ENCODE measurements at regions not wholly inside any gene's neighbourhood (a gene's known extent, or its start where the extent isn't known, plus 50 kb on each side); places are given as distances from the start of the nearest gene placed in this dataset.

DNA sequence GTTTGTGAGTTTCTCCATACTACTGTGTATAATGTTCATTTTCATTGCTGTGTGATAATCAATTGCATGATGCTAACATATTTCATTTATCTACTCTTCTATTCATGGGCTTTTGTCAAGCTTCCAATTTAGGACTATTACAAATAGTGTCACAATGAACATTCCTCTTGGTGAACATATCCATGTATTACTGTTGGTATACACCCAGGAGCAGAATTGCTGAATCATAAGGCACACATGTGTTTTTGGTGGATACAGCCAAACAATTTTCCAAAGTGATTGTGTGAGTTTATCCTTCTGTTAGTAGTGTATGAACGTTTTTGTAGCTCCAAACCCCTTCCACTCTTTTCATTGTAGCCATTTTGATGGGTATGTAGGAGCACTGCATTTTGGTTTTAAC, 101.6 kb upstream of the COPS8 start:
- DNase-seq (ENCODE audit: extremely low spot score, unreplicated experiment) = no peak
- H3K27ac Mint-ChIP-seq (ENCODE audit: unreplicated experiment) = no peak overlapping the region
- peaks cover 62% of the 10 kb centered on the region for H3K27me3 Mint-ChIP-seq (ENCODE audit: unreplicated experiment)
- peaks cover 13% of the 10 kb centered on the region for H3K9me3 Mint-ChIP-seq (ENCODE audit: unreplicated experiment)
- no peak overlapping the region for H3K4me3 Mint-ChIP-seq (ENCODE audit: unreplicated experiment)
- peaks cover 5% of the 10 kb centered on the region for H3K4me1 Mint-ChIP-seq (ENCODE audit: unreplicated experiment)
- TF ChIP-seq CTCF (IDR thresholded peaks at IDR 0.05) = no peak
- H3K36me3 Mint-ChIP-seq (ENCODE audit: unreplicated experiment) = no peaks in the 10 kb centered on the region

DNA sequence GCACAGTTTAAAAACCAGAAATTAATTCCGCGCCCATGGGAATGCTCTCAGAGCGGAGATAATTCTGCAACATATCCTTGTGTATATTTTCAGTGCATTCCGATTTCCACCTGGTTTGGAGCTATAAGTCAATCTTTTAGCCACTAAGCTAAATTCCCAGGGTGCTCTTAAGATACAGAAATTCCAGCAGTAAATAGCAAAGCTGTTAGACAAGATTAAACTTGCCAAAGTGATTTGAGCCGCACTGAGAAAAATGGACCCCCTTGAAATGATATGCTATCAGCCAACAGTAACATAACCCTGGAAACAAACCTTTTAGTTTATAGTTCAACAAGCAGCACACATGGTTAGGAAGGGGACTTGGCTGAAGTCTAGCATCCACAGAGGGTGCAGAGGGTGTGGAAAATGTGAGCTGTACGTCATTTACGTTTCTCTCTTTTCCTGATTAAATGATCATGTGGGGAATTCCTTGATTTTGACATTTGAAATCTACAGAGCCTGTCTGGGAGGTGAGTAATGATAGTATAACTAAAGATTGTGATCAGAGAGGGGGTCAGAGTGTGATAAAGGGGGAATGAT, 99.8 kb upstream of the COPS8 start:
- H3K27me3 Mint-ChIP-seq (ENCODE audit: unreplicated experiment) = peaks cover 54% of the 10 kb centered on the region
- no peak overlapping the region for H3K4me3 Mint-ChIP-seq (ENCODE audit: unreplicated experiment)
- H3K4me1 Mint-ChIP-seq (ENCODE audit: unreplicated experiment) = peaks cover 6% of the 10 kb centered on the region
- peaks cover 13% of the 10 kb centered on the region for H3K9me3 Mint-ChIP-seq (ENCODE audit: unreplicated experiment)
- no peak for DNase-seq (ENCODE audit: extremely low spot score, unreplicated experiment)
- TF ChIP-seq CTCF (IDR thresholded peaks at IDR 0.05) = no peak
- H3K27ac Mint-ChIP-seq (ENCODE audit: unreplicated experiment) = no peak overlapping the region
- no peaks in the 10 kb centered on the region for H3K36me3 Mint-ChIP-seq (ENCODE audit: unreplicated experiment)

DNA sequence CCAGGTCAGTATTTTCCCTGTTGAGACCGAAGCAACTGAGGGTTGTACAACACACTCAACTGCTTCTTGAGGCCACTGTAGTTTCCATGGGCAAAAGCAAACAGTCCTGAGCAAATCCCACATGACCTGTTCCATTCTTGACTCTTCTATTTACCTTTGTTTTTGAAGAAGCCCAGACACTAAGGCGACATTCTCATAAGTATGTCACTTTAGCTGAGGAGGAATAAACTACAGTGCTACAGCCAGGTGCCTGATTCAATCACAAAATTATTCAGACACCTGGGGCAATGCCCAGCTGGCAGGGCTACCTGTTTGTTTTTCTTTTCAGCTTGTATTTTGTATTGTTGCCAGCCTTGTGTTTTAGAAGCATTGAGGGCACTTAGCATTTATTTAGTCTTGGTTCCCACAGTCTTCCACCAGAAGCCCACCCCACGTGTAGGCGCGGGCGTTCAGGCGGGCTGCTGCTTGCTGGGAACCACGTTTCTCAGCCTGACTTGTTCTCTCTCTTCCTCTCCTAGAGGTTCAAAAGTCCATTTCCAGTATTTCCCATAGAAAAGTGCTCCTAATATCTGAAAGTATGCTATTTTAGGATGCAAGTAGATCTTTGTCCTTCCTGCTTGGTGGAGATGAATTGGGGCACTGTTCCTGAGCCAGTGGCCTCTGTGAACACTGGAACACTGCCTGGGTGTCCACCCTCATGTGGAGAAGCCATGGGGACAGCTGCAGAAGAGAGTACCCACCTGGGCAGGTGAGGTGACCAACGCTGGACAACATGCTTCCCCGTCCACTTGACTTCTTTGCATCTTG, 99.0 kb upstream of the COPS8 start:
- H3K27me3 Mint-ChIP-seq (ENCODE audit: unreplicated experiment) = peaks cover 54% of the 10 kb centered on the region
- H3K4me1 Mint-ChIP-seq (ENCODE audit: unreplicated experiment) = peaks cover 6% of the 10 kb centered on the region
- DNase-seq (ENCODE audit: extremely low spot score, unreplicated experiment) = no peak
- no peak overlapping the region for H3K27ac Mint-ChIP-seq (ENCODE audit: unreplicated experiment)
- peaks cover 13% of the 10 kb centered on the region for H3K9me3 Mint-ChIP-seq (ENCODE audit: unreplicated experiment)
- H3K4me3 Mint-ChIP-seq (ENCODE audit: unreplicated experiment) = no peak overlapping the region
- no peaks in the 10 kb centered on the region for H3K36me3 Mint-ChIP-seq (ENCODE audit: unreplicated experiment)
- TF ChIP-seq CTCF (IDR thresholded peaks at IDR 0.05) = no peak

- Mint-ChIP-seq H3K4me3 (ENCODE audit: unreplicated experiment) (no peak overlapping the region), H3K36me3 (ENCODE audit: unreplicated experiment) (no peaks in the 10 kb centered on the region), H3K4me1 (ENCODE audit: unreplicated experiment) (peaks cover 6% of the 10 kb centered on the region), H3K27me3 (ENCODE audit: unreplicated experiment) (peaks cover 59% of the 10 kb centered on the region), H3K9me3 (ENCODE audit: unreplicated experiment) (peaks cover 12% of the 10 kb centered on the region), H3K27ac (ENCODE audit: unreplicated experiment) (no peak overlapping the region)
- no peak for TF ChIP-seq CTCF (IDR thresholded peaks at IDR 0.05)
- no peak for DNase-seq (ENCODE audit: extremely low spot score, unreplicated experiment)
Measured at GRCh38 chr2:236988216-236988615, 97.5 kb upstream of the COPS8 start.

All from osteocyte (in vitro differentiated cells).